ENCODE measurements at regions not wholly inside any gene's neighbourhood (a gene's known extent, or its start where the extent isn't known, plus 50 kb on each side); places are given as distances from the start of the nearest gene placed in this dataset.

DNA sequence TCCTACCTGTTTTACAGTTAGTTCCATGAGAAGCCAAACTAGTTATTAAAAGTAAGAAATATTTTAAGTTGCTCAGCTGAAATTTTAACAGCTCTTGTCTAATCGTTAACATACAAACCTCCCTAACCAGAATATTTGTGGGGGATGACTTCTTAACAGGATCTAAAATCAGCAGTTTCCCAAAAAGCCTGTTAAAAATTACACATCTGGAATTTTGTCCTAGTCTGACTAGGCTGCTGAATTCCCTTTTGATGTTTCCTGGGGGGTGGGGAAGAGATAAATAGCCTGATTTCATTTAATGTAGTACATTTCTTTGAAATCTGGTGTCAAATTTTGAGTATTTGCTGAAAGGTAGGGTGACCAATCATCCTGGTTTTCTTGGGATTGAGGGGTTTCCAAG is 78.8 kb upstream of the ARHGAP29 start:
- TF ChIP-seq, protein P1, sequence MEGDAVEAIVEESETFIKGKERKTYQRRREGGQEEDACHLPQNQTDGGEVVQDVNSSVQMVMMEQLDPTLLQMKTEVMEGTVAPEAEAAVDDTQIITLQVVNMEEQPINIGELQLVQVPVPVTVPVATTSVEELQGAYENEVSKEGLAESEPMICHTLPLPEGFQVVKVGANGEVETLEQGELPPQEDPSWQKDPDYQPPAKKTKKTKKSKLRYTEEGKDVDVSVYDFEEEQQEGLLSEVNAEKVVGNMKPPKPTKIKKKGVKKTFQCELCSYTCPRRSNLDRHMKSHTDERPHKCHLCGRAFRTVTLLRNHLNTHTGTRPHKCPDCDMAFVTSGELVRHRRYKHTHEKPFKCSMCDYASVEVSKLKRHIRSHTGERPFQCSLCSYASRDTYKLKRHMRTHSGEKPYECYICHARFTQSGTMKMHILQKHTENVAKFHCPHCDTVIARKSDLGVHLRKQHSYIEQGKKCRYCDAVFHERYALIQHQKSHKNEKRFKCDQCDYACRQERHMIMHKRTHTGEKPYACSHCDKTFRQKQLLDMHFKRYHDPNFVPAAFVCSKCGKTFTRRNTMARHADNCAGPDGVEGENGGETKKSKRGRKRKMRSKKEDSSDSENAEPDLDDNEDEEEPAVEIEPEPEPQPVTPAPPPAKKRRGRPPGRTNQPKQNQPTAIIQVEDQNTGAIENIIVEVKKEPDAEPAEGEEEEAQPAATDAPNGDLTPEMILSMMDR (IDR thresholded peaks at IDR 0.05; ENCODE audit: low read depth, low read length, missing control alignments): no peak
- in situ Hi-C loops (cut with HindIII; ENCODE audit: low sequenced_read_pairs): no loop called here
- no peak for DNase-seq (ENCODE audit: low read depth)
- no peak overlapping the region for H3K4me3 ChIP-seq (ENCODE audit: low read depth, low read length)

DNA sequence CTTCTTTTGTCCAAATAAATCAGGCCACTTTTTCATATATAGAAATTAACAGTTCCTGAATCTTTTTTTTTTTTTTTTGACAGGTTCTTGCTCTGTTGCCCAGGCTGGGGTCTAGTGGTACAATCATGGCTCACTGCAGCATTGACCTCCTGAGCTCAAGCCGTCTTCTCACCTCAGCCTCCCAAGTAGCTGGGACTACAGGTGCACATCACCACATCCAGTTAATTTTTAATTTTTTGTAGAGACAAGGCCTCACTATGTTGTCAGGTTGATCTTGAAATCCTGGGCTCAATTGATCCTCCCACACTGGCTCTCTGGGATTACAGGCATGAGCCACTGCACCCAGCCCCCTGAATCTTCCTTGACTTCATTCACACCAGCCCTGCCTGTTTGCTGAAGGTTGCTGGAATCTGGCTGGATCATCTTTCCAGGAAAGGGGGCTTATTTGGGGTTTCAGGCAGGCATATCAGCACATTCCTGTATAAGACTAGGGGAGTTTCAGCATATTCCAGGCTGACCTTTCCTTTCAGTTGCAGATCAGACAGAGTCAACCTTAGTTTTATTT is 78.2 kb upstream of the ARHGAP29 start:
- no peak overlapping the region for H3K4me3 ChIP-seq (ENCODE audit: low read depth, low read length)
- TF ChIP-seq, protein P1 (IDR thresholded peaks at IDR 0.05; ENCODE audit: low read depth, low read length, missing control alignments): no peak
- DNase-seq (ENCODE audit: low read depth): no peak
- in situ Hi-C loops (cut with HindIII; ENCODE audit: low sequenced_read_pairs): no loop called here

DNA sequence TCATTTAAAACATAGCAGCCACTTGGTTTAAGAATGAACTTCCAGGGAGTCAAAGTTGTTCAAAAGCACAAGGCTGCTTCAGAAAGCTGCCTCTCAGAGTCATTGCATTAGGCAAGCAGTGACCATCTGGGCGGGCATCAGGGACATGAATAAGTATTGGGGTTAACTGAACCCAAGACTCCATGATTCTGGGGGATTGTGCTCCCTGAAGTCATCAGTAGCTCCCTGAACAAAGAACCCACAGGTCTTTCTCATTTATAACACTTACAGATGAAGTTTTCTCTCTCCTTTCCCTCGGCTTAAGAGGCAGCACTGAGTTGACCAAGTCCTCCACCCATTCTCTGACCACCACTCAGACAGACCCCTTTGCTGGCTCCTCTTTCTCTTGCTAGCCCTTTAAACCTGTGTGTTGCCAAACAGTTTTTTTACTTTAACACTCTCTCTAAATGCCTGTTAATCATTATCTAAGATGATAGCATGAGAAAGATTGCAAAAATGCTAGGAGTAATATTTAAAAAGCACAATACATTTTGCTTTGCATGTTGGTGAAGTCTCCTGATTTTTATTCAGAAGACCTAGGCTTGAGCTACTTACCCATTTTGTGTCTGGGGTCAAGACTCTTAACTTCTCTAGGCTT is 77.0 kb upstream of the ARHGAP29 start:
- in situ Hi-C loops (cut with HindIII; ENCODE audit: low sequenced_read_pairs): no loop called here
- TF ChIP-seq, protein P1 (IDR thresholded peaks at IDR 0.05; ENCODE audit: low read depth, low read length, missing control alignments): no peak
- no peak overlapping the region for H3K4me3 ChIP-seq (ENCODE audit: low read depth, low read length)
- DNase-seq (ENCODE audit: low read depth): no peak

DNA sequence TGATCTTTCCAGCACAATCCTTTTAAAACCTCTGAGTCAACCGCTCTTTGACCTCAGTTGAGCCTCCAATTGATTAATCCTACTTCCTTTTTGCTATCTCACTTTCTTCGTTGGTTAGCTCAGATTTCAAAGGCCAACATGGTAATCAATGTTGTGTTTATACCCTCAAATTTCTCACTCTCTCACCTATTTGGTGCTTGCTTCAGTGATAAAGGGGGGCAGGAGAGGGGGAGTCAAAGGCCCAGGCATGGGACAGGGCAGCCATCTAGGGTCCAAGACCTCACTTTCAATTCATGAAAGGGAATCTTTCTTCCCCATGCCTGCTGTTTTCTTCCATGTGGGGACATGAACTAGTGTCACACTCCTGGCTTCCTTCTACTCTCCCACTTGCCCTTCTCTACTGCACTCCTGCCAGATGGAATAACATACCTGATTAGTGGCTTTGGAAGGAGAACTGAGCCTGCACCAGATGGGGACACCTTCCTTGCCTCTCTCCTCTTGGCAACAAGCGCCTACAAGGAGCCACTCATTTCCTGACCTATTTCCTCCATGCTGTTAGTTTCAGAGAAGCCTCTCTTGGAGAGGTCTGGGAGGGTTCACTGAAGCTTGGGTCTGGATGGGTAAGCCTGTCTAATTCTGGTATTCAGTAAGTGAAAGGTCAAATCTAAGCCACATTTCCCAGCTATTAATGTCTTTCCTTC is 73.3 kb upstream of the ARHGAP29 start:
- DNase-seq (ENCODE audit: low read depth): no peak
- no peak overlapping the region for H3K4me3 ChIP-seq (ENCODE audit: low read depth, low read length)
- TF ChIP-seq, protein P1 (IDR thresholded peaks at IDR 0.05; ENCODE audit: low read depth, low read length, missing control alignments): no peak
- in situ Hi-C loops (cut with HindIII; ENCODE audit: low sequenced_read_pairs): no loop called here

DNA sequence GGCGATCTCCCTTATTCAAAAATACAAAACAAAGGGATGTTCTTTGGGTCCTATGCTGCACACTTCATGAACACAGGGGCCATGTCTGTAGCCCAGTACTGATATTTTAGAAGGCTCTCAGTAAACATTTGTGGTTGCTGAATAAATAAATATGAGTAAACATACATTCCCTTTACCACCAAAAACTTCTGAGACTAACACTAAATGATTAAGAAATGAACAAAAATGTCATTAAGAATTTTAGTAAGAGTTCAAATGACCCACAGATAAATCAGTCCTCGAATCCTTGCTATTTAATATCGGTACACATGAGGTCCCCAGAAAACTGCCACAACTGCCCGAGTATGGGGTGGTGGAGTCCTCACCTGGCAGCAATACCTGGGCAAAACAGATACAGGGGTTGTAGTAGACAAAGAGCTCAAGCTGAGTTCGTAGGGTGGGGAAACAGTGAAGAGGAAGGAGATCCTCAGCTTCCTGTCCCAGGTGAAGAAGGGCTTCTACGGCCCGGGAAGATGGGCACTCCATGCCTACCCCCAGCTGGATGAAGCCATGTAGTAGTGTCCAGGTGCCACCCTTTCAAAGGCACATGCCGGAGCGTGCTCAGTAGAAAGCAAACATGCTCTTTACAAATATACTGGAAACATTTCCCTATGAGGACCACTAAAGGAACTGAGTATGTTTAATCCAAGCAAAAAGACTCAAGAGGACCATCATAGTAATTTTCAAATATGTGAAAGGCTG is 72.6 kb upstream of the ARHGAP29 start:
- no peak for DNase-seq (ENCODE audit: low read depth)
- in situ Hi-C loops (cut with HindIII; ENCODE audit: low sequenced_read_pairs): no loop called here
- H3K4me3 ChIP-seq (ENCODE audit: low read depth, low read length): no peak overlapping the region
- TF ChIP-seq, protein P1 (IDR thresholded peaks at IDR 0.05; ENCODE audit: low read depth, low read length, missing control alignments): no peak

DNA sequence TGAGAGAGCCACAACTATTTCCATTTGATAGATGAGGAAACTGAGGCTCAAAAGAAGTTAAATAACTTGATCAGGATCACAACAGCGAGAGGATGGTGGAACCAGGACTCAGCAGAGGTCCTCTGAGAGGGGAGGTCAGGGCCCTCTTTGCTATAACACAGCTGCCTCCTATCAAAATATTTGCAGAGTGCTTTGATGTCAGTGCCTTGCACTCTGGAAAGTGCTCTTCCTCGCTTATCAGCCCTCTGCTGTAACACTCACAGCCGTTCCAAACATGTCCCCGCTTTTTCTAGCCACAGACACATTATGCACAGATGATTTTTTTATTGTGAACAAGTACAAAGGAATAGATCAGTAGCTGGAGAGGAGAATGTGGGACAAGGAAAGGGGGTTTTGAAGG is 71.8 kb upstream of the ARHGAP29 start:
- in situ Hi-C loops (cut with HindIII; ENCODE audit: low sequenced_read_pairs): no loop called here
- no peak for DNase-seq (ENCODE audit: low read depth)

More for the DNA sequence above, 71.8 kb upstream of the ARHGAP29 start:
- TF ChIP-seq, protein P1 (IDR thresholded peaks at IDR 0.05; ENCODE audit: low read depth, low read length, missing control alignments): no peak
- no peak overlapping the region for H3K4me3 ChIP-seq (ENCODE audit: low read depth, low read length)

Data from astrocyte of the cerebellum (primary cell).